GM23338 (cell line): ENCODE measurements at regions not wholly inside any gene's neighbourhood (a gene's known extent, or its start where the extent isn't known, plus 50 kb on each side); places are given as distances from the start of the nearest gene placed in this dataset.
A peak's percentile ranks its signal among the peaks of the same experiment; 100 is the strongest.

Experiments
- ATAC-seq: fragments of 200-7000 bp; cut with Tn5 transposase; 3 replicates; pipeline ENCODE4 v1.9.1; 2020
- DNase-seq: peaks from one replicate; pipeline ENCODE4 v3.0.0-alpha.2; 2015; ENCODE audit warnings: low spot score
- H2AFZ ChIP-seq: fragments of 200-600 bp; sonication (generic); 2 replicates; pipeline ENCODE4 v1.8.0; 2016; ENCODE audit warnings: antibody characterized with exemption, mild to moderate bottlenecking, moderate library complexity
- H3F3A ChIP-seq: fragments of 200-600 bp; sonication (generic); replicated peaks from 2 replicates; pipeline ENCODE4 v1.8.0; 2017; ENCODE audit warnings: antibody characterized with exemption, mixed run types, low read depth
- H3K27ac ChIP-seq: fragments of 200-600 bp; sonication (generic); 2 replicates; pipeline ENCODE4 v1.6.1; 2016; ENCODE audit warnings: low read depth
- H3K27me3 ChIP-seq: fragments of 200-600 bp; sonication (generic); 2 replicates; pipeline ENCODE4 v1.8.0; 2016; ENCODE audit warnings: mild to moderate bottlenecking, mixed run types, moderate library complexity; ENCODE audit not compliant: insufficient read depth
- H3K36me3 ChIP-seq: fragments of 200-600 bp; sonication (generic); 2 replicates; pipeline ENCODE4 v1.8.0; 2016; ENCODE audit warnings: mild to moderate bottlenecking; ENCODE audit not compliant: insufficient read depth
- H3K4me1 ChIP-seq: fragments of 200-600 bp; sonication (generic); 2 replicates; pipeline ENCODE4 v1.8.0; 2016; ENCODE audit warnings: mild to moderate bottlenecking, moderate library complexity; ENCODE audit not compliant: insufficient read depth
- H3K4me2 ChIP-seq: fragments of 200-600 bp; sonication (generic); 2 replicates; pipeline ENCODE4 v1.7.1; 2017; ENCODE audit warnings: mixed run types
- H3K4me3 ChIP-seq: fragments of 200-600 bp; sonication (generic); 2 replicates; pipeline ENCODE4 v1.6.1; 2016; ENCODE audit warnings: mixed run types
- H3K79me2 ChIP-seq: fragments of 200-600 bp; sonication (generic); replicated peaks from 2 replicates; pipeline ENCODE4 v1.8.0; 2017; ENCODE audit warnings: mild to moderate bottlenecking; ENCODE audit not compliant: insufficient read depth
- H3K9me2 ChIP-seq: fragments of 200-600 bp; sonication (generic); 2 replicates; pipeline ENCODE4 v1.8.0; 2017; ENCODE audit not compliant: insufficient read depth
- H4K20me1 ChIP-seq: fragments of 200-600 bp; sonication (generic); replicated peaks from 2 replicates; pipeline ENCODE4 v1.8.0; 2017; ENCODE audit warnings: mild to moderate bottlenecking; ENCODE audit not compliant: insufficient read depth
- H3K27ac Mint-ChIP-seq: 2 replicates; pipeline ENCODE4 v1.8.0; 2020; ENCODE audit warnings: inconsistent platforms, mild to moderate bottlenecking, moderate library complexity, mixed read lengths
- H3K27me3 Mint-ChIP-seq: 3 replicates; pipeline ENCODE4 v1.8.0; 2022; ENCODE audit warnings: low read depth, mild to moderate bottlenecking, moderate library complexity, mixed read lengths, inconsistent platforms; ENCODE audit not compliant: insufficient read depth, poor library complexity
- H3K36me3 Mint-ChIP-seq: 3 replicates; pipeline ENCODE4 v1.8.0; 2021; ENCODE audit warnings: low read depth, mild to moderate bottlenecking, inconsistent platforms, moderate library complexity, mixed read lengths
- H3K4me1 Mint-ChIP-seq: 3 replicates; pipeline ENCODE4 v1.8.0; 2020; ENCODE audit warnings: mild to moderate bottlenecking, inconsistent platforms, mixed read lengths
- H3K4me3 Mint-ChIP-seq: 3 replicates; pipeline ENCODE4 v1.8.0; 2021; ENCODE audit warnings: moderate library complexity, mild to moderate bottlenecking, inconsistent platforms, mixed read lengths
- H3K9me3 Mint-ChIP-seq: 3 replicates; pipeline ENCODE4 v1.8.0; 2020; ENCODE audit warnings: moderate library complexity, mild to moderate bottlenecking, inconsistent platforms, mixed read lengths
- CTCF ChIP-seq, 2 experiments: fragments of 200-600 bp in 1 of 2; sonication (generic) in 1 of 2; conservative IDR thresholded peaks; 2 replicates each; pipeline versions ENCODE4 v1.5.1 to v1.6.1; 2016 to 2017; ENCODE audit warnings: antibody characterized with exemption in 2 of 2, low read depth in 2 of 2, mild to moderate bottlenecking in 2 of 2, moderate library complexity in 1 of 2
- ETS1 ChIP-seq: IDR thresholded peaks from 2 replicates; pipeline ENCODE4 v1.6.1; 2016; ENCODE audit warnings: antibody characterized with exemption
- EZH2 ChIP-seq: fragments of 200-600 bp; sonication (generic); IDR thresholded peaks from one replicate; pipeline ENCODE4 v1.8.0; 2017; ENCODE audit warnings: antibody characterized with exemption, mild to moderate bottlenecking, low read depth; ENCODE audit not compliant: unreplicated experiment
- NANOG ChIP-seq: IDR thresholded peaks from 2 replicates; pipeline ENCODE4 v1.6.1; 2016; ENCODE audit warnings: antibody characterized with exemption, borderline replicate concordance
- POLR2AphosphoS5 ChIP-seq: IDR thresholded peaks from 2 replicates; pipeline ENCODE4 v1.6.1; 2016; ENCODE audit warnings: antibody characterized with exemption, low read depth
- REST ChIP-seq: IDR thresholded peaks from one replicate; pipeline ENCODE4 v1.6.1; 2018; ENCODE audit warnings: antibody characterized with exemption; ENCODE audit not compliant: unreplicated experiment
- ZNF462 ChIP-seq: fragments of 250-450 bp; sonication (Bioruptor Pico); IDR thresholded peaks from 2 replicates; pipeline ENCODE4 v1.5.0; 2020; ENCODE audit warnings: mild to moderate bottlenecking, moderate library complexity

DNA sequence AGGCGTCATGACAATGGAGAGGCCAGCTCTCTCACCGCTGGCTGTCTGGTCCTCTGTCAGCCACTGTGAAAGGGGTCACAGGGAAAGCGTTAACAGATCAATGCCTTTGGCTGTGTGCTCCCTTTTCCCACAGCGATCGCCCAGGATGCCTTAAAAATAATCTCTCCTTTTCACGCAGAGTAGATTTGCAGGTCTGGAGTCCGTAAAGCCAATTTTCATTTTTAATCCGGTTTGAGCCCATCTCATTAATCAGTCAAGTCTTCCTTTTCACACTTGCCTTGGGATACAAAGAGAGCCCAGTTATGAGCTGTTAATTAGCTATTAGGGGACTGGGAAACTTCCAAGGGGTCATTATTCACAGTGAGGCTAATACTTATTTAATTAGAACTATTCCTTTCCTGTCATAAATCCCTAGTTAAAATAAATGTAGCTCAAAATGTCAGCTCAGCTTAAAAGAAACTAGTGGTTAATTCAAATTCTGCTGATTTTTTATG is 104.3 kb upstream of the RASGRP1 start:
- no peak overlapping the region for H3K4me2 ChIP-seq

More for the DNA sequence above, 104.3 kb upstream of the RASGRP1 start:
- H3K36me3 ChIP-seq = no peaks in the 10 kb centered on the region
- Mint-ChIP-seq H3K27ac (no peak overlapping the region), H3K27me3 (no peaks in the 10 kb centered on the region), H3K4me3 (no peak overlapping the region), H3K9me3 (no peaks in the 10 kb centered on the region), H3K36me3 (no peaks in the 10 kb centered on the region), H3K4me1 (peaks cover 6% of the 10 kb centered on the region)
- no peak for TF ChIP-seq ETS1
- TF ChIP-seq ZNF462 (CRISPR knock-in tag) = no peak
- TF ChIP-seq EZH2 = no peak
- TF ChIP-seq REST = no peak
- no peak for TF ChIP-seq NANOG
- no peak for TF ChIP-seq CTCF (conservative IDR thresholded peaks at IDR 0.05; ENCODE audit: low read depth in 2 of 2)
- no peak for TF ChIP-seq POLR2AphosphoS5
- peaks cover 7% of the 10 kb centered on the region; the same call in 1 of the 2 replicates for H3K9me2 ChIP-seq
- no peak overlapping the region for H3K27ac ChIP-seq
- 0 out of 2 replicates have a peak, but pooled peaks cover 6% of the 10 kb centered on the region for H3K4me1 ChIP-seq
- DNase-seq (no peak), ATAC-seq (peak; percentile 72)
- peak overlapping the region; percentile 38; the same call in 1 of the 2 replicates for H2AFZ ChIP-seq
- no peaks in the 10 kb centered on the region for H3K79me2 ChIP-seq
- no peaks in the 10 kb centered on the region for H3F3A ChIP-seq
- no peaks in the 10 kb centered on the region for H3K27me3 ChIP-seq
- no peaks in the 10 kb centered on the region for H4K20me1 ChIP-seq
- H3K4me3 ChIP-seq = no peak overlapping the region
